Liver (tissue), 8 donors: ENCODE measurements at regions not wholly inside any gene's neighbourhood (a gene's known extent, or its start where the extent isn't known, plus 50 kb on each side); places are given as distances from the start of the nearest gene placed in this dataset.

Source experiments
- DNase-seq: peaks from one replicate; pipeline ENCODE4 v3.0.0-alpha.2; 2017; ENCODE audit warnings: low spot score
- H3K27ac ChIP-seq, 2 donors: one replicate each; pipeline ENCODE4 v1.7.0; 2013; ENCODE audit warnings: inconsistent platforms in 2 of 2, low read length in 2 of 2, control low read depth in 1 of 2, low read depth in 1 of 2, mild to moderate bottlenecking in 1 of 2
- H3K27me3 ChIP-seq, 4 donors: one replicate each; pipeline versions ENCODE4 v1.6.1 to v1.7.0; 2013; ENCODE audit warnings: low read length in 3 of 4, inconsistent platforms in 1 of 4, mild to moderate bottlenecking in 1 of 4, moderate library complexity in 1 of 4; ENCODE audit not compliant: control insufficient read depth in 4 of 4, insufficient read depth in 4 of 4
- H3K36me3 ChIP-seq, 4 donors: one replicate each; pipeline versions ENCODE4 v1.6.1 to v1.7.0; 2013; ENCODE audit warnings: low read length in 3 of 4, mild to moderate bottlenecking in 3 of 4, low read depth in 1 of 4, moderate library complexity in 1 of 4; ENCODE audit not compliant: control insufficient read depth in 4 of 4, insufficient read depth in 3 of 4
- H3K4me1 ChIP-seq, 4 donors: one replicate each; pipeline versions ENCODE4 v1.6.1 to v1.7.0; 2013; ENCODE audit warnings: low read length in 3 of 4, mild to moderate bottlenecking in 3 of 4, moderate library complexity in 1 of 4; ENCODE audit not compliant: control insufficient read depth in 4 of 4, insufficient read depth in 4 of 4
- H3K4me3 ChIP-seq, 3 donors: one replicate each; pipeline versions ENCODE4 v1.6.1 to v1.7.0; 2013; ENCODE audit warnings: low read length in 3 of 3, control low read depth in 1 of 3, low read depth in 1 of 3, mild to moderate bottlenecking in 1 of 3
- H3K9ac ChIP-seq, 2 donors: one replicate each; pipeline ENCODE4 v1.7.0; 2013; ENCODE audit warnings: low read length in 2 of 2, mild to moderate bottlenecking in 2 of 2, moderate library complexity in 2 of 2, control low read depth in 1 of 2, low read depth in 1 of 2
- H3K9me3 ChIP-seq, 4 donors: one replicate each; pipeline versions ENCODE4 v1.6.1 to v1.7.0; 2013; ENCODE audit warnings: low read length in 3 of 4; ENCODE audit not compliant: control insufficient read depth in 4 of 4
- ATF3 ChIP-seq: IDR thresholded peaks from 2 replicates; pipeline ENCODE4 v1.6.1; 2016; ENCODE audit warnings: antibody characterized with exemption
- EGR1 ChIP-seq, 2 donors: IDR thresholded peaks; 2 replicates each; pipeline ENCODE4 v1.6.1; 2016 to 2018; ENCODE audit warnings: antibody characterized with exemption in 2 of 2, low read depth in 2 of 2
- FOXA1 ChIP-seq: IDR thresholded peaks from 2 replicates; pipeline ENCODE4 v1.6.1; 2016; ENCODE audit warnings: antibody characterized with exemption
- FOXA2 ChIP-seq: IDR thresholded peaks from 2 replicates; pipeline ENCODE4 v1.6.1; 2016; ENCODE audit warnings: antibody characterized with exemption
- GABPA ChIP-seq, 2 donors: IDR thresholded peaks in 1 of 2; conservative IDR thresholded peaks in 1 of 2; 2 replicates each; pipeline ENCODE4 v1.6.1; 2016; ENCODE audit warnings: antibody characterized with exemption in 2 of 2, mild to moderate bottlenecking in 1 of 2, moderate library complexity in 1 of 2
- HNF4A ChIP-seq, 2 donors: conservative IDR thresholded peaks; 2 replicates each; pipeline ENCODE4 v1.6.1; 2016; ENCODE audit warnings: antibody characterized with exemption in 2 of 2, mild to moderate bottlenecking in 2 of 2
- HNF4G ChIP-seq: IDR thresholded peaks from 2 replicates; pipeline ENCODE4 v1.6.1; 2016; ENCODE audit warnings: antibody characterized with exemption
- JUND ChIP-seq, 2 donors: IDR thresholded peaks; 2 replicates each; pipeline ENCODE4 v1.6.1; 2016; ENCODE audit warnings: antibody characterized with exemption in 2 of 2
- MAX ChIP-seq: IDR thresholded peaks from 2 replicates; pipeline ENCODE4 v1.6.1; 2016; ENCODE audit warnings: antibody characterized with exemption
- NR2F2 ChIP-seq: IDR thresholded peaks from 2 replicates; pipeline ENCODE4 v1.6.1; 2016; ENCODE audit warnings: antibody characterized with exemption
- RAD21 ChIP-seq, 2 donors: IDR thresholded peaks; 2 replicates each; pipeline ENCODE4 v1.6.1; 2016; ENCODE audit warnings: antibody characterized with exemption in 2 of 2, mild to moderate bottlenecking in 2 of 2
- RXRA ChIP-seq, 2 donors: IDR thresholded peaks; 2 replicates each; pipeline ENCODE4 v1.6.1; 2017 to 2018; ENCODE audit warnings: antibody characterized with exemption in 2 of 2, mild to moderate bottlenecking in 1 of 2
- SP1 ChIP-seq: IDR thresholded peaks from 2 replicates; pipeline ENCODE4 v1.6.1; 2018; ENCODE audit warnings: antibody characterized with exemption, mild to moderate bottlenecking
- TAF1 ChIP-seq: conservative IDR thresholded peaks from 2 replicates; pipeline ENCODE4 v1.6.1; 2016; ENCODE audit warnings: antibody characterized with exemption, mild to moderate bottlenecking
- YY1 ChIP-seq: IDR thresholded peaks from 2 replicates; pipeline ENCODE4 v1.6.1; 2016; ENCODE audit warnings: antibody characterized with exemption, mild to moderate bottlenecking
- WGBS: extraction: QIAGEN DNeasy Blood & Tissue Kit; methylation state at CpG from one replicate; pipeline ENCODE4 v1.1.7; 2013; 5-methylcytosine and 5-hydroxymethylcytosine counted together
- TF ChIP-seq, protein P1 (sequence below): IDR thresholded peaks from 2 replicates; pipeline ENCODE4 v1.6.1; 2016; ENCODE audit warnings: antibody characterized with exemption, mild to moderate bottlenecking
- TF ChIP-seq, protein P2 (sequence below): IDR thresholded peaks from 2 replicates; pipeline ENCODE4 v1.6.1; 2016; ENCODE audit warnings: antibody characterized with exemption
- TF ChIP-seq, protein P3 (sequence below): fragments of 150-350 bp; IDR thresholded peaks from 2 replicates; pipeline ENCODE4 v1.5.1; 2017; ENCODE audit warnings: improper control_type of control experiment, low read depth, low read length; ENCODE audit not compliant: missing input control
- donor health status: healthy.
- donor health status: healthy.
- donor health status: healthy.
- donor health status: healthy.
- donor health status: healthy.

DNA sequence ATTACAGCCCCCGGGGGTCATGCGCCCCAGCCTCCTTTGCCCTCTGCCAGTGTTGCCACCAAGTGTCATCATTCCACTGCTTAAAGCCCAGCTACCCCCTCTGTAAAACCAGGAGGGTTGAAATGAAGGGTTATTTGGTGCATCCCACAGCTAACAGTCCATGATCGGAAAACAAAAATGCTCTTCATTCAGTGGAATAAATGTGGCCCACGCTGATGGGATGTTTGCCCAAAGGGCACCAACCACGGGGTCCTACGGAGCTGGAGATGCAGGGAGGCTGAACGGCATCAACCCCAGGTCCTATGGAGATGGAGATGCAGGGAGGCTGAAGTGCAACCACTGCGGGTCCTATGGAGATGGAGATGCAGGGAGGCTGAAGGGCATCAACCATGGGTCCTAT is 218.5 kb upstream of the IRX1 start:
- no peak overlapping the region for H3K27ac ChIP-seq
- WGBS, result 81% methylated on average over 8 of the region's 8 CpGs
- H3K36me3 ChIP-seq, result no peaks in the 10 kb centered on the region
- H3K4me3 ChIP-seq, result no peak overlapping the region
- H3K4me1 ChIP-seq, result no peaks in the 10 kb centered on the region
- peaks cover 0 to 9% (median 5%) of the 10 kb centered on the region in 4 donors for H3K9me3 ChIP-seq
- H3K27me3 ChIP-seq, result no peaks in the 10 kb centered on the region
- no peak for TF ChIP-seq JUND (IDR thresholded peaks at IDR 0.05)
- no peak overlapping the region for H3K9ac ChIP-seq
- no peak for DNase-seq

DNA sequence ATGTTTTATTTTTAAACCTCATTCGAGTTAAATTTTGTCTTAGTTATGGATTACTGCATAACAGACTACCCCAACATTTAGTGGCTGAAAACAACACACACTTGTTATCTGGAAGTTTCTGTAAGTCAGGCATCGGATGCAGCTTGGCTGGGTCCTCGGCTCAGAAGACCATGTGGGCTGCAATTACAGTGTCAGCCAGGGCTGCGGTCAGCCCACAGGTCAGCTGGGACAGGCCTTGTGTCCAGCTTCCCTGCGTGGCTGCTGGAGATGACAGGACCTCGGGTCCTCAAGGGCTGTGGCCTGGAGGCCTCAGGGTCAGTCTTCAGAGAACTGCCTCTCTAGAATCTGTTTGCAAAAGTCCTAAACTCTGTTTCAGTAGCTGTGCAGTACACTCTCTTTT is 219.0 kb upstream of the IRX1 start:
- no peaks in the 10 kb centered on the region for H3K27me3 ChIP-seq
- no peak overlapping the region for H3K9ac ChIP-seq
- no peak for DNase-seq
- TF ChIP-seq, protein P1, sequence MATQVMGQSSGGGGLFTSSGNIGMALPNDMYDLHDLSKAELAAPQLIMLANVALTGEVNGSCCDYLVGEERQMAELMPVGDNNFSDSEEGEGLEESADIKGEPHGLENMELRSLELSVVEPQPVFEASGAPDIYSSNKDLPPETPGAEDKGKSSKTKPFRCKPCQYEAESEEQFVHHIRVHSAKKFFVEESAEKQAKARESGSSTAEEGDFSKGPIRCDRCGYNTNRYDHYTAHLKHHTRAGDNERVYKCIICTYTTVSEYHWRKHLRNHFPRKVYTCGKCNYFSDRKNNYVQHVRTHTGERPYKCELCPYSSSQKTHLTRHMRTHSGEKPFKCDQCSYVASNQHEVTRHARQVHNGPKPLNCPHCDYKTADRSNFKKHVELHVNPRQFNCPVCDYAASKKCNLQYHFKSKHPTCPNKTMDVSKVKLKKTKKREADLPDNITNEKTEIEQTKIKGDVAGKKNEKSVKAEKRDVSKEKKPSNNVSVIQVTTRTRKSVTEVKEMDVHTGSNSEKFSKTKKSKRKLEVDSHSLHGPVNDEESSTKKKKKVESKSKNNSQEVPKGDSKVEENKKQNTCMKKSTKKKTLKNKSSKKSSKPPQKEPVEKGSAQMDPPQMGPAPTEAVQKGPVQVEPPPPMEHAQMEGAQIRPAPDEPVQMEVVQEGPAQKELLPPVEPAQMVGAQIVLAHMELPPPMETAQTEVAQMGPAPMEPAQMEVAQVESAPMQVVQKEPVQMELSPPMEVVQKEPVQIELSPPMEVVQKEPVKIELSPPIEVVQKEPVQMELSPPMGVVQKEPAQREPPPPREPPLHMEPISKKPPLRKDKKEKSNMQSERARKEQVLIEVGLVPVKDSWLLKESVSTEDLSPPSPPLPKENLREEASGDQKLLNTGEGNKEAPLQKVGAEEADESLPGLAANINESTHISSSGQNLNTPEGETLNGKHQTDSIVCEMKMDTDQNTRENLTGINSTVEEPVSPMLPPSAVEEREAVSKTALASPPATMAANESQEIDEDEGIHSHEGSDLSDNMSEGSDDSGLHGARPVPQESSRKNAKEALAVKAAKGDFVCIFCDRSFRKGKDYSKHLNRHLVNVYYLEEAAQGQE, result no peak
- TF ChIP-seq FOXA2, result no peak
- TF ChIP-seq YY1, result no peak
- TF ChIP-seq NR2F2, result no peak
- TF ChIP-seq SP1, result no peak
- TF ChIP-seq ATF3, result no peak
- no peak for TF ChIP-seq HNF4A (conservative IDR thresholded peaks at IDR 0.05)
- TF ChIP-seq RXRA (IDR thresholded peaks at IDR 0.05), result no peak
- TF ChIP-seq, protein P2, sequence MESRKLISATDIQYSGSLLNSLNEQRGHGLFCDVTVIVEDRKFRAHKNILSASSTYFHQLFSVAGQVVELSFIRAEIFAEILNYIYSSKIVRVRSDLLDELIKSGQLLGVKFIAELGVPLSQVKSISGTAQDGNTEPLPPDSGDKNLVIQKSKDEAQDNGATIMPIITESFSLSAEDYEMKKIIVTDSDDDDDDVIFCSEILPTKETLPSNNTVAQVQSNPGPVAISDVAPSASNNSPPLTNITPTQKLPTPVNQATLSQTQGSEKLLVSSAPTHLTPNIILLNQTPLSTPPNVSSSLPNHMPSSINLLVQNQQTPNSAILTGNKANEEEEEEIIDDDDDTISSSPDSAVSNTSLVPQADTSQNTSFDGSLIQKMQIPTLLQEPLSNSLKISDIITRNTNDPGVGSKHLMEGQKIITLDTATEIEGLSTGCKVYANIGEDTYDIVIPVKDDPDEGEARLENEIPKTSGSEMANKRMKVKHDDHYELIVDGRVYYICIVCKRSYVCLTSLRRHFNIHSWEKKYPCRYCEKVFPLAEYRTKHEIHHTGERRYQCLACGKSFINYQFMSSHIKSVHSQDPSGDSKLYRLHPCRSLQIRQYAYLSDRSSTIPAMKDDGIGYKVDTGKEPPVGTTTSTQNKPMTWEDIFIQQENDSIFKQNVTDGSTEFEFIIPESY, result no peak
- TF ChIP-seq HNF4G, result no peak
- no peak for TF ChIP-seq FOXA1
- TF ChIP-seq, protein P3, sequence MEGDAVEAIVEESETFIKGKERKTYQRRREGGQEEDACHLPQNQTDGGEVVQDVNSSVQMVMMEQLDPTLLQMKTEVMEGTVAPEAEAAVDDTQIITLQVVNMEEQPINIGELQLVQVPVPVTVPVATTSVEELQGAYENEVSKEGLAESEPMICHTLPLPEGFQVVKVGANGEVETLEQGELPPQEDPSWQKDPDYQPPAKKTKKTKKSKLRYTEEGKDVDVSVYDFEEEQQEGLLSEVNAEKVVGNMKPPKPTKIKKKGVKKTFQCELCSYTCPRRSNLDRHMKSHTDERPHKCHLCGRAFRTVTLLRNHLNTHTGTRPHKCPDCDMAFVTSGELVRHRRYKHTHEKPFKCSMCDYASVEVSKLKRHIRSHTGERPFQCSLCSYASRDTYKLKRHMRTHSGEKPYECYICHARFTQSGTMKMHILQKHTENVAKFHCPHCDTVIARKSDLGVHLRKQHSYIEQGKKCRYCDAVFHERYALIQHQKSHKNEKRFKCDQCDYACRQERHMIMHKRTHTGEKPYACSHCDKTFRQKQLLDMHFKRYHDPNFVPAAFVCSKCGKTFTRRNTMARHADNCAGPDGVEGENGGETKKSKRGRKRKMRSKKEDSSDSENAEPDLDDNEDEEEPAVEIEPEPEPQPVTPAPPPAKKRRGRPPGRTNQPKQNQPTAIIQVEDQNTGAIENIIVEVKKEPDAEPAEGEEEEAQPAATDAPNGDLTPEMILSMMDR, result no peak
- TF ChIP-seq MAX, result no peak
- no peak for TF ChIP-seq EGR1 (IDR thresholded peaks at IDR 0.05; ENCODE audit: low read depth in 2 of 2)
- no peak for TF ChIP-seq RAD21 (IDR thresholded peaks at IDR 0.05)
- no peak for TF ChIP-seq JUND (IDR thresholded peaks at IDR 0.05)
- no peak for TF ChIP-seq TAF1
- no peak for TF ChIP-seq GABPA (IDR thresholded peaks at IDR 0.05 in 1 of 2, conservative IDR thresholded peaks at IDR 0.05 in 1 of 2)
- H3K36me3 ChIP-seq, result no peaks in the 10 kb centered on the region
- WGBS, result 61% methylated on average over 6 of the region's 6 CpGs
- peaks cover 0 to 9% (median 5%) of the 10 kb centered on the region in 4 donors for H3K9me3 ChIP-seq
- H3K4me1 ChIP-seq, result no peaks in the 10 kb centered on the region
- H3K4me3 ChIP-seq, result no peak overlapping the region
- H3K27ac ChIP-seq, result no peak overlapping the region
